ENCODE measurements at regions not wholly inside any gene's neighbourhood (a gene's known extent, or its start where the extent isn't known, plus 50 kb on each side); places are given as distances from the start of the nearest gene placed in this dataset.

DNA sequence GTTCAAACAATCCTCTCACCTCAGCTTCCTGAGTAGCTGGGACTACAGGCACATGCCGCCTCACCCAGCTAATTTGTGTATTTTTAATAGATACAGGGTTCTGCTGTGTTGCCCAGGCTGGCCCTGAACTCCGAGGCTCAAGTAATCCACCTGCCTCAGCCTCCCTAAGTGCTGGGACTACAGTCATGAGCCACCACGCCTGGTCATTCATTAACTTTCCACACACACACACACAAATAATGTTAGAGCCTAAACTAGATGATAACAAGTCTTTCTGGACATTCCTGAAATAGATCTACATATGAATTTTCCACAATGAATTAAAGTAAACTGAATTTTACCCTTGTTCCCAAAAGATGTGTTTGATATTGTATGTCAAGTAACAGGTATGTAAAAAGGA is 776.0 kb downstream of the GALC start:
- no peak for DNase-seq

- DNase-seq, result no peak
These were observed 778.4 kb downstream of the GALC start for GRCh38 chr14:87214558-87214957.

DNA sequence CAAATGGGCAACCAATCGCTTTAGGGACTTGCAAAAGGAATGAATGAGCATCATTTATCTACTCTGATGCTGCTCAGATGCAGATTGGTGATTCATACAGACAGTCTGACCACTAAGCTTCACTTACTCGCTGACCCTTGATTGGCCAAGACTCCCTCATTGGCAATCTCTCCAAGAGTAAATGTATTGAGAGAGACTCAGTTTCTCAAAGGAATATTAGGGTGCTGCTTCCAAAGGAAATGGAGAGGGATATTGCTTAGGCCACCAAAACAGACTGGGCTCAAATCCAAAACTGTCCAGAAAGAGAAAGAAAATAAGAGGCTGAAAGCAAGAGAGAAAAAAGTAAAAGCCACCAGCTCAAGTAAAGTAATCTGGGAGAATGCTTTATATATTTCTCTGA is 785.2 kb downstream of the GALC start:
- DNase-seq, result no peak

- DNase-seq, result no peak
These were observed 787.2 kb downstream of the GALC start for GRCh38 chr14:87205811-87206210.

GRCh38 chr14:87203346-87203745 is 789.6 kb downstream of the GALC start:
- DNase-seq, result no peak

GRCh38 chr14:87199381-87199780 is 793.6 kb downstream of the GALC start:
- DNase-seq, result no peak

DNA sequence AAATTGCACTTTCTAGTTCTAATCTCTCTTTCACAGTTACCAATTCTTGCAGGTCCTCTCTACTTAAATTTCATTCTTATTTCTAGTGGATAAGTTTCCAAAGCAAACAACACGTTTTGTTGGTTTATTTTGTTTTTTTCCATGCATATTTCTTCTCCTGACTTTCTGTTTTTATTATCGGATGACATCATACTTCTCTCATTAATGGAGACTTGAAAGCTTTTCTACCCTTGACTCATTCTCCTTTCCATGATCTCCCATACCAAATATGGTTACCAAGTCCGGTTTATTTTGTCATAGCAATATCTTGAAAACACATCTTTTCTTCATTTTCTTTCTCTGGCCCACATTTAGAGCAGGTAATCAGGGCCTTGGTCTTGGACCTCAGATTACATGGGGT is 796.5 kb downstream of the GALC start:
- no peak for DNase-seq

- DNase-seq, result no peak
These were observed 805.2 kb downstream of the GALC start for GRCh38 chr14:87187786-87188185.

- DNase-seq, result no peak
These were observed 806.2 kb downstream of the GALC start for GRCh38 chr14:87186737-87187136.

- DNase-seq, result no peak
These were observed 806.9 kb downstream of the GALC start for GRCh38 chr14:87185961-87186560.

- no peak for DNase-seq
These were observed 808.8 kb downstream of the GALC start for GRCh38 chr14:87184180-87184579.

GRCh38 chr14:87181288-87181687 is 811.7 kb downstream of the GALC start:
- no peak for DNase-seq

DNA sequence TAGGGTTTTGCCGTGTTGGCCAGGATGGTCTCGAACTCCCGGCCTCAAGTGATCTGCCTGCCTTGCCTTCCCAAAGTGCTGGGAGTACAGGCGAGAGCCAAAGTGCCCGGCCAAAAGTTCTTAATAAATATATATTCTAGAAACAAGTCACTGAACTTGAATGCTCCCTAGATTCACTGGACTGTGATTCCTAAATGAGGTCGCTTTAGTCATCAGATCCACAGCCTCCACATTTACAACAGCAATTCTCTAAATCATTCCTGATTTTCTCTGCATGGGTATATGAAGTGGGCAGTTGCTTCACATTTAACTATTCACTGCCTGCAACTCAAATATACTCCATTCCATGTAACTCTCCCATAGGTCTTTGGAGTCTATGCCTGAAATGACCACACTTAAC is 813.0 kb downstream of the GALC start:
- DNase-seq, result no peak

- DNase-seq, result no peak
These were observed 814.7 kb downstream of the GALC start for GRCh38 chr14:87178277-87178676.

DNA sequence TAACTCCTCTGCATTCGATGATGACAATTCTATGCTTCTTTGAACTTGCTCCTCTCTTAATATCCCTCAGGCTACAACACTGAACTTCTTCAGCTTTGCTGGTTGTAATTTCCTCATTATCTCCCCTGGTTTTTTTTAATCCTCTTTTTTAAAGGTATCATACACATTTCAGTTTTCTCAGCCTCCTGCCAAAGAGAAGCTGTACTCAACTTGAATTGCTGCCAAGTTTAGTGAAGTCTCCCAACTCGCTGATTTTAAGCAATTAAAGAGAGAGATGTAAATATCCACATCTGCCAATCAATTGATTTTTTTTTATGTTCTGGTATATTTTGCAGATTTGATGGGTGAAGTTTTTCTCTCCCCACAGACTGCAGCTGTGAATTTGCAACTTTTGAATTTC is 817.8 kb downstream of the GALC start:
- DNase-seq, result no peak

DNA sequence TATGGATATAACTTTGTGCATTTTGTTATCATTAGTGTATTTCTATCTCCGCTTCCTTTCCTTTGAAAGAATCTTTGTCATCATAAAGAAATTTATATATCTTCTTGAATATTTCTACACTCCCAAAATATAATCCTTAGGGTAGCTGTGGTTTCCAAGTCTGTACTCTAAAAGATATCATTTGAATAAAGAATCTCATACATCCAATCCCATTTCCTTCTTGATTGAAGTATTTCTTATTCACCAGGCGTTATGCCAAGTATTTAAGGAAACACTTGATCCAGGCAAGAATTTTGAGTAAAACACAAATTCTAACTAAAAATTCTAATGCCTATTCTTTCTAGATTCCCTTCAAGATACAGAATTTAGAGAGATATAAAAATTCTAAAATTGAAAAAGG is 821.8 kb downstream of the GALC start:
- DNase-seq, result no peak

DNA sequence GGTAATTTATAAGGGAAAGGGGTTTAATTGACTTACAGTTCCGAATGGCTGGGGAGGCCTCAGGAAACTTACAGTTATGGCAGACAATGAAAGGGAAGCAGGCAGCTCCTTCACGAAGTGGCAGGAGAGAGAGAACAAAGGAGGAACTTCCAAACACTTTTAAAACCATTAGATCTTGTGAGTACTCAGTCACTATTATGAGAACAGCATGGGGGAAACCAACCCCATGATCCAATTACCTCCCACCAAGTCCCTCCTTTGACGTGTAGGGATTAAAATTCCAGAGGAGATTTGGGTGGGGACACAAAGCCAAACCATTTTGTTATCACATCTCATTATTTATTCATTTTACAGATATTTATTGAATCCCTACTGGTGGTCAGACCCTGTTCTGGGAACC is 822.8 kb downstream of the GALC start:
- no peak for DNase-seq

DNA sequence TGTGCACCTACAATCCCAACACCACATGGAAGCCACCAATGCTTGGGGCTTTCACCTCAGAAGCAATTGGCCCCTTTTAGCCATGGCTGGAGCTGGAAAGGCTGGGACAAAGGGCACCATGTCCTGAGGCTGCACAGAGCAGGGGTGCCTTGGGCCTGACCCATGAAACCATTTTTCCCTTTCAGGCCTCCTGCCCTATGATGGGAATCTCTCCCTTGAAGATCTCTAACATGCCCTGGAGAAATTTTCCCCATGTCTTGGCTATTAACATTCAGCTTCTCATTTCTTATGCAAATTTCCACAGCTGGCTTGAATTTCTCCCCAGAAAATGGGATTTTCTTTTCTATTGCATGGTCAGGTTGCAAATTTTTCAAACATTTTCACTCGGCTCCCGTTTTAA is 823.6 kb downstream of the GALC start:
- no peak for DNase-seq

DNA sequence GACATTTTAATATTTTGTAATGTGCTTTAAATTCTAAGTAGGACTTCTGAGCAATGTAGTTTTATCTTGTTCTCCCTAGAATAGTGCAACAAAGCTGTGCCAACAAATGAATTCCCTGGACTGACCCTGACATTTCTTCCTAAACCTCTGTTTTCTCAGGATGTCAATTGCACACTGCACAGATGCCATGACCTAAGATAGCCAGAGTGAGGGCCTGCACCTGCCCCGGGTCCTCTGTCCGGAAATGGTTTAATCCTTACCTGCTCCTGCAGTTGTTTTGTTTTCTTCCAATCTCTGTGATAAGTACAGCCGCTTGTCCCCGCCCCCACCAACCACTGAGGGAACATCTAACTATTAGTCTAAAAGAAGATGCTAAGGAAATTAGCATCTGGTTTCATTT is 831.5 kb downstream of the GALC start:
- no peak for DNase-seq

DNA sequence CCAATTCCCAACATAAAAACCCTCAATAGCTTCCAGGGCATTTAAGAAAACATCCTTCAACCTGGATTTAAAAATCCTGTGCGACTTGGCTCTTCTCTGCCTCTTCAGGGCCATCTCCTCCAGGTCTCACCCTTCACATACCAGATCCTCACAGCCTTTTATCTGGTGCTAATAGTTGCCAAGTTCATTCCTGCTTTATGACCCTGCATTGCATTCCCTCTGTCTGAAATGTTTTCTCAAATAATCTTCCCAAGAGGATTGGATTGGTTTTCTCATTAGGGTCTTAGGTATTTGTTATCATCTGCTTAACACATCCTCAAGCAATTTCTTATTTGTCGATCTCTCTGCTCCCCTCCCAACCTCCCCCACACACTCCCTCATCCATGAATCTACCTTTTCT is 832.0 kb downstream of the GALC start:
- no peak for DNase-seq

GRCh38 chr14:87158283-87158682 is 834.7 kb downstream of the GALC start:
- DNase-seq, result no peak

- no peak for DNase-seq
These were observed 836.1 kb downstream of the GALC start for GRCh38 chr14:87156878-87157277.

DNA sequence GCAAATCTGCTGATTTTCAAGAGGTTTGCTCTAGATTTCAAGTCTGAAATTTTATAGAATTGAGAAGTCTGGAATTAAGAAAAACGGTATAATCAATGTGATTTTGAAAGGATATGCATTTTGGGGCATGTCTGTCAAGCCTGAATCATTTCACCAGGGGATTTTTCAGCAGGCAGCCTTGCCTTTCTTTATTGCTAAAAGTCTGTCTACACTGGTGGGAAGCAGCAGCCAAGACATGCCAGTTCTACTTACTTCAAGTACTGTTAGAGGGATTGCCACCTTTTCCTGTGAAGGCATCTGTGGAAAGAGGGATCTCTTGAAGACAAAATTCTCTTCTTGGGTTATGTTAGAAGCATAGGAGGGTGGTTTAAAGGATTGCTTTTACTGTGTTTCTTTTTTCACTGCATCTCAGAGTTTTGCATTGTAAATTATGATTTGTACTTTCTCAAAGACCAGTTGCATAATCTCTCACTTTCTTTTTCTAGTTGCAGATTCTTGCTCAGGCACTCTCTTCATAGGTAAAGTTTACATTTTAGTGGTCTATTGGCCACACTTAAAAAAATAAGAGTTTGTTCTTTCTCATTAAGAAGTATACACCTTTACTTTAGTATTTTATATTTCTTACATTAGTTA is 837.0 kb downstream of the GALC start:
- DNase-seq, result no peak

DNA sequence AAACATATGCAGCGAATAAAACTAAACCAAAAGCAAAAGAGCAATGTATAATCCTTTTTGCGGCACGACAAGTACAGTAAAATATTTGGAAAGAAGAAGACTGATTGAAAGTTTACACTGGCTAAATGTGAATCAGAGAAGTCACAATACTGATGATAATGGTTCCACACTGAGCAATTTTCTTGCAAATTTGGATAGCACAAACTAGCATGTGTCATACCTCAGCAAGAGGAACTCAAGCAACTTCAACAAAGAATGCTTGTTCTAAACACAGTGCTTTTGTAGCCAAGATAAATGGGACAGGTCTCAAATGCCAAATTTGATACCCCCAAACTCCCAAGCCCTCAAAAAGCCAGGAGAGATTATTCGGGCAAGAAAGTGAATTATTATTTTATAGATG is 839.1 kb downstream of the GALC start:
- DNase-seq, result no peak

DNA sequence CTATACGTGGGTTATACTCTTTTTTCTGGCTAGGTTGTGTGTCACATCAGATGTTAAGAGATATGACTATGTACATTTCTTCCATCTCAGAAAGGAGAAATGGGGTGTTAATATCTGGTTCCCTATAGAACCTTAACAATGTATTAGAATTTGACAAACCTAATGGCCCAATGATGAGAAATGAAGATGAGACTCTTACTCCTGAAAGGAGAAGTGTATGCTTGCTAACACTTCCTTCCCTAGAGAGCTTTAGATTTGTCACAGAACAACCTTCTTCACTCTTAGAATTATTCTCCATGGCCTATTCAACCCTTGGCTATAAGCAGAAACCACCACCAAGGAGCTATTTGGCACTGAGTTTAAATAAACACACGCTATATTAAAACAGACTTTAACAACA is 839.6 kb downstream of the GALC start:
- no peak for DNase-seq

Data from NK-92 treated with Interleukin-12 subunit alpha and Interleukin-12 subunit beta, amount 100 ng/mL, for 24 hours (cell line).